GM23248 (cell line): ENCODE measurements at regions not wholly inside any gene's neighbourhood (a gene's known extent, or its start where the extent isn't known, plus 50 kb on each side); places are given as distances from the start of the nearest gene placed in this dataset.

Experiments
- DNase-seq: peaks from one replicate; pipeline ENCODE4 v3.0.0-alpha.2; 2015
- H2AFZ ChIP-seq: fragments of 200-600 bp; sonication (generic); 2 replicates; pipeline ENCODE4 v1.6.1; 2016; ENCODE audit warnings: antibody characterized with exemption
- H3F3A ChIP-seq: fragments of 200-600 bp; sonication (generic); 2 replicates; pipeline ENCODE4 v1.6.1; 2016; ENCODE audit warnings: mild to moderate bottlenecking, antibody characterized with exemption, mixed run types; ENCODE audit not compliant: insufficient read depth
- H3K27ac ChIP-seq: fragments of 200-600 bp; sonication (generic); 2 replicates; pipeline ENCODE4 v1.5.1; 2016; ENCODE audit warnings: mild to moderate bottlenecking
- H3K27me3 ChIP-seq: fragments of 200-600 bp; sonication (generic); replicated peaks from 2 replicates; pipeline ENCODE4 v1.6.1; 2016; ENCODE audit warnings: mild to moderate bottlenecking; ENCODE audit not compliant: insufficient read depth
- H3K36me3 ChIP-seq: fragments of 200-600 bp; sonication (generic); 2 replicates; pipeline ENCODE4 v1.6.1; 2016; ENCODE audit warnings: low read depth, mild to moderate bottlenecking
- H3K4me1 ChIP-seq: fragments of 200-600 bp; sonication (generic); 2 replicates; pipeline ENCODE4 v1.6.1; 2016; ENCODE audit warnings: mild to moderate bottlenecking; ENCODE audit not compliant: insufficient read depth
- H3K4me2 ChIP-seq: fragments of 200-600 bp; sonication (generic); one replicate; pipeline ENCODE4 v1.6.1; 2016; ENCODE audit warnings: mild to moderate bottlenecking; ENCODE audit not compliant: unreplicated experiment
- H3K4me3 ChIP-seq: fragments of 200-600 bp; sonication (generic); 2 replicates; pipeline ENCODE4 v1.5.1; 2016; ENCODE audit warnings: mild to moderate bottlenecking
- H3K79me2 ChIP-seq: fragments of 200-600 bp; sonication (generic); 2 replicates; pipeline ENCODE4 v1.6.1; 2016; ENCODE audit warnings: mild to moderate bottlenecking; ENCODE audit not compliant: insufficient read depth
- H3K9ac ChIP-seq: fragments of 200-600 bp; sonication (generic); 2 replicates; pipeline ENCODE4 v1.6.1; 2016; ENCODE audit warnings: mild to moderate bottlenecking
- H3K9me2 ChIP-seq: fragments of 200-600 bp; sonication (generic); 2 replicates; pipeline ENCODE4 v1.6.1; 2016; ENCODE audit warnings: mixed run types, mild to moderate bottlenecking, moderate library complexity; ENCODE audit not compliant: insufficient read depth
- H3K9me3 ChIP-seq: fragments of 200-600 bp; sonication (generic); one replicate; pipeline ENCODE4 v1.6.1; 2017; ENCODE audit warnings: low read depth
- H4K20me1 ChIP-seq: fragments of 200-600 bp; sonication (generic); 2 replicates; pipeline ENCODE4 v1.6.0; 2016; ENCODE audit not compliant: insufficient read depth
- EZH2 ChIP-seq: fragments of 200-600 bp; sonication (generic); IDR thresholded peaks from 2 replicates; pipeline ENCODE4 v1.6.1; 2018; ENCODE audit warnings: antibody characterized with exemption, mild to moderate bottlenecking; ENCODE audit not compliant: insufficient read depth, poor library complexity, severe bottlenecking
- EZH2phosphoT487 ChIP-seq: fragments of 200-600 bp; sonication (generic); IDR thresholded peaks from 2 replicates; pipeline ENCODE4 v1.6.1; 2018; ENCODE audit warnings: antibody characterized with exemption, moderate library complexity, mild to moderate bottlenecking, low read depth; ENCODE audit not compliant: insufficient read depth
- WGBS, 2 experiments: methylation state at CpG; one replicate each; pipeline ENCODE4 v1.1.6; 2015 to 2017; ENCODE audit warnings: low lambda C conversion rate in 2 of 2, low coverage in 1 of 2; ENCODE audit errors: missing lambda C conversion rate in 2 of 2; 5-methylcytosine and 5-hydroxymethylcytosine counted together
- in situ Hi-C: fragments of 300-500 bp; cut with MboI; formaldehyde crosslinking; loops from 2 replicates; pipeline ENCODE4 v1.15.0; 2020

- no peak overlapping the region for H2AFZ ChIP-seq
- peak; percentile 64 for DNase-seq
- H3K9ac ChIP-seq: no peak overlapping the region
- no peaks in the 10 kb centered on the region for H3K4me1 ChIP-seq
- H3K9me3 ChIP-seq: no peaks in the 10 kb centered on the region
- no peak overlapping the region for H3K27ac ChIP-seq
- H3K9me2 ChIP-seq: no peaks in the 10 kb centered on the region
- no peak overlapping the region for H3K4me2 ChIP-seq
- WGBS, 2 experiments: 14 to 16% methylated on average over 5 of the region's 5 CpGs
- TF ChIP-seq EZH2 (no peak), EZH2phosphoT487 (no peak)
- H3K27me3 ChIP-seq: 0 out of 2 replicates have a peak, but pooled peaks cover 4% of the 10 kb centered on the region
- H3K4me3 ChIP-seq: no peak overlapping the region
- in situ Hi-C loops: no loop called here
- no peaks in the 10 kb centered on the region for H4K20me1 ChIP-seq
- no peaks in the 10 kb centered on the region for H3F3A ChIP-seq
- H3K79me2 ChIP-seq: no peaks in the 10 kb centered on the region
- no peaks in the 10 kb centered on the region for H3K36me3 ChIP-seq
Measured at GRCh38 chr11:112852143-112852866, 108.9 kb upstream of the NCAM1 start.

- TF ChIP-seq EZH2: no peak
- TF ChIP-seq EZH2phosphoT487: no peak
- DNase-seq: no peak
- H3F3A ChIP-seq: no peaks in the 10 kb centered on the region
- no peak overlapping the region for H3K27ac ChIP-seq
- H4K20me1 ChIP-seq: no peaks in the 10 kb centered on the region
- no peak overlapping the region for H3K4me3 ChIP-seq
- H3K9ac ChIP-seq: no peak overlapping the region
- in situ Hi-C loops: no loop called here
- no peaks in the 10 kb centered on the region for H3K79me2 ChIP-seq
- WGBS, 2 experiments: 38 to 41% methylated on average over 4 of the region's 4 CpGs
- H3K4me1 ChIP-seq: no peaks in the 10 kb centered on the region
- H3K9me3 ChIP-seq: no peaks in the 10 kb centered on the region
- 0 out of 2 replicates have a peak, but pooled peaks cover 4% of the 10 kb centered on the region for H3K27me3 ChIP-seq
- H3K36me3 ChIP-seq: no peaks in the 10 kb centered on the region
- H3K4me2 ChIP-seq: no peak overlapping the region
- no peak overlapping the region for H2AFZ ChIP-seq
- no peaks in the 10 kb centered on the region for H3K9me2 ChIP-seq
Measured at GRCh38 chr11:112856133-112856532, 105.1 kb upstream of the NCAM1 start.

GRCh38 chr11:112856591-112856990, 104.6 kb upstream of the NCAM1 start:
- no peak for TF ChIP-seq EZH2
- no peak for TF ChIP-seq EZH2phosphoT487
- in situ Hi-C loops: no loop called here

GRCh38 chr11:112858289-112859023, 102.8 kb upstream of the NCAM1 start:
- Histone ChIP-seq H3K4me3 (no peak overlapping the region), H3K27ac (no peak overlapping the region), H3K4me1 (no peaks in the 10 kb centered on the region), H3F3A (no peaks in the 10 kb centered on the region), H3K4me2 (no peak overlapping the region), H3K9me3 (no peaks in the 10 kb centered on the region), H4K20me1 (no peaks in the 10 kb centered on the region), H2AFZ (no peak overlapping the region), H3K9me2 (no peaks in the 10 kb centered on the region), H3K36me3 (no peaks in the 10 kb centered on the region), H3K27me3 (0 out of 2 replicates have a peak, but pooled peaks cover 4% of the 10 kb centered on the region), H3K9ac (no peak overlapping the region), H3K79me2 (no peaks in the 10 kb centered on the region)
- no peak for DNase-seq
- in situ Hi-C loops: no loop called here
- 36 to 40% methylated on average over 5 of the region's 5 CpGs for WGBS, 2 experiments
- TF ChIP-seq EZH2phosphoT487: no peak
- TF ChIP-seq EZH2: no peak

More at GRCh38 chr11:112856591-112856990, 104.6 kb upstream of the NCAM1 start:
- Histone ChIP-seq H3K9ac (no peak overlapping the region), H3K27me3 (0 out of 2 replicates have a peak, but pooled peaks cover 4% of the 10 kb centered on the region), H3K9me3 (no peaks in the 10 kb centered on the region), H2AFZ (no peak overlapping the region), H3K4me1 (no peaks in the 10 kb centered on the region), H3K79me2 (no peaks in the 10 kb centered on the region), H3F3A (no peaks in the 10 kb centered on the region), H3K9me2 (no peaks in the 10 kb centered on the region), H3K36me3 (no peaks in the 10 kb centered on the region), H3K4me2 (no peak overlapping the region), H3K4me3 (no peak overlapping the region), H4K20me1 (no peaks in the 10 kb centered on the region), H3K27ac (no peak overlapping the region)
- no peak for DNase-seq
- 26 to 43% methylated on average over 2 of the region's 2 CpGs for WGBS, 2 experiments
